ENCODE measurements at regions not wholly inside any gene's neighbourhood (a gene's known extent, or its start where the extent isn't known, plus 50 kb on each side); places are given as distances from the start of the nearest gene placed in this dataset.
"Not testable (repeated sequence)": the region's sequence is repeated elsewhere in the genome, so short reads cannot be mapped to it uniquely, and the experiment has no call there.

- H3K9me3 Mint-ChIP-seq; intact Hi-C loops (cut with micrococcal nuclease); H3K4me3 Mint-ChIP-seq; H3K4me1 Mint-ChIP-seq (ENCODE audit: low read depth); POLR2A ChIA-PET; H3K27ac Mint-ChIP-seq; DNase-seq; CTCF ChIA-PET; H3K36me3 Mint-ChIP-seq; H3K27me3 Mint-ChIP-seq: not testable (repeated sequence)
Measured at GRCh38 chr4:107332656-107333055, 296.5 kb upstream of the DKK2 start.

GRCh38 chr4:107330916-107331315 is 294.8 kb upstream of the DKK2 start:
- peaks cover 2% of the 10 kb centered on the region for H3K27me3 Mint-ChIP-seq
- POLR2A ChIA-PET, result no interaction called here
- no peaks in the 10 kb centered on the region for H3K36me3 Mint-ChIP-seq
- intact Hi-C loops (cut with micrococcal nuclease), result no loop called here
- no peaks in the 10 kb centered on the region for H3K4me1 Mint-ChIP-seq (ENCODE audit: low read depth)
- CTCF ChIA-PET, result no interaction called here
- no peaks in the 10 kb centered on the region for H3K9me3 Mint-ChIP-seq
- no peak overlapping the region for H3K4me3 Mint-ChIP-seq
- DNase-seq, result no peak
- H3K27ac Mint-ChIP-seq, result no peak overlapping the region

- Mint-ChIP-seq H3K36me3 (no peaks in the 10 kb centered on the region), H3K4me1 (ENCODE audit: low read depth) (no peaks in the 10 kb centered on the region), H3K27me3 (peaks cover 2% of the 10 kb centered on the region), H3K4me3 (no peak overlapping the region), H3K27ac (no peak overlapping the region), H3K9me3 (no peaks in the 10 kb centered on the region)
- CTCF ChIA-PET, result no interaction called here
- no peak for DNase-seq
- POLR2A ChIA-PET, result no interaction called here
- intact Hi-C loops (cut with micrococcal nuclease), result no loop called here
Measured at GRCh38 chr4:107319386-107319785, 283.3 kb upstream of the DKK2 start.

GRCh38 chr4:107318078-107318477 is 282.0 kb upstream of the DKK2 start:
- CTCF ChIA-PET, result no interaction called here

GRCh38 chr4:107317611-107318010 is 281.5 kb upstream of the DKK2 start:
- Mint-ChIP-seq H3K9me3 (no peaks in the 10 kb centered on the region), H3K27ac (no peak overlapping the region), H3K4me1 (ENCODE audit: low read depth) (no peaks in the 10 kb centered on the region), H3K27me3 (peaks cover 2% of the 10 kb centered on the region), H3K4me3 (no peak overlapping the region), H3K36me3 (no peaks in the 10 kb centered on the region)
- no peak for DNase-seq
- intact Hi-C loops (cut with micrococcal nuclease), result no loop called here
- POLR2A ChIA-PET, result no interaction called here
- CTCF ChIA-PET, result no interaction called here

More at GRCh38 chr4:107318078-107318477, 282.0 kb upstream of the DKK2 start:
- POLR2A ChIA-PET, result no interaction called here
- H3K4me1 Mint-ChIP-seq (ENCODE audit: low read depth), result no peaks in the 10 kb centered on the region
- no peak for DNase-seq
- H3K9me3 Mint-ChIP-seq, result no peaks in the 10 kb centered on the region
- no peak overlapping the region for H3K27ac Mint-ChIP-seq
- H3K4me3 Mint-ChIP-seq, result no peak overlapping the region
- intact Hi-C loops (cut with micrococcal nuclease), result no loop called here
- peaks cover 2% of the 10 kb centered on the region for H3K27me3 Mint-ChIP-seq
- no peaks in the 10 kb centered on the region for H3K36me3 Mint-ChIP-seq

- POLR2A ChIA-PET, result no interaction called here
- CTCF ChIA-PET, result no interaction called here
- H3K36me3 Mint-ChIP-seq, result no peaks in the 10 kb centered on the region
Measured at GRCh38 chr4:107315584-107315983, 279.5 kb upstream of the DKK2 start.

GRCh38 chr4:107314156-107314555 is 278.0 kb upstream of the DKK2 start:
- H3K4me1 Mint-ChIP-seq (ENCODE audit: low read depth), result no peaks in the 10 kb centered on the region
- H3K27ac Mint-ChIP-seq, result no peak overlapping the region
- peaks cover 2% of the 10 kb centered on the region for H3K27me3 Mint-ChIP-seq
- no peak overlapping the region for H3K4me3 Mint-ChIP-seq
- no peaks in the 10 kb centered on the region for H3K9me3 Mint-ChIP-seq
- DNase-seq, result no peak
- ChIA-PET CTCF (no interaction called here), POLR2A (no interaction called here)
- intact Hi-C loops (cut with micrococcal nuclease), result no loop called here
- no peaks in the 10 kb centered on the region for H3K36me3 Mint-ChIP-seq

More at GRCh38 chr4:107315584-107315983, 279.5 kb upstream of the DKK2 start:
- H3K27ac Mint-ChIP-seq, result no peak overlapping the region
- no peaks in the 10 kb centered on the region for H3K9me3 Mint-ChIP-seq
- DNase-seq, result no peak
- no peaks in the 10 kb centered on the region for H3K4me1 Mint-ChIP-seq (ENCODE audit: low read depth)
- intact Hi-C loops (cut with micrococcal nuclease), result no loop called here
- H3K4me3 Mint-ChIP-seq, result no peak overlapping the region
- H3K27me3 Mint-ChIP-seq, result peaks cover 2% of the 10 kb centered on the region

GRCh38 chr4:107312366-107312765 is 276.3 kb upstream of the DKK2 start:
- CTCF ChIA-PET, result no interaction called here
- DNase-seq, result no peak
- H3K9me3 Mint-ChIP-seq, result no peaks in the 10 kb centered on the region
- no peak overlapping the region for H3K27ac Mint-ChIP-seq
- no peaks in the 10 kb centered on the region for H3K4me1 Mint-ChIP-seq (ENCODE audit: low read depth)
- intact Hi-C loops (cut with micrococcal nuclease), result no loop called here
- no peak overlapping the region for H3K4me3 Mint-ChIP-seq
- no peaks in the 10 kb centered on the region for H3K36me3 Mint-ChIP-seq
- no peaks in the 10 kb centered on the region for H3K27me3 Mint-ChIP-seq
- POLR2A ChIA-PET, result no interaction called here

- Mint-ChIP-seq H3K4me3 (no peak overlapping the region), H3K4me1 (ENCODE audit: low read depth) (no peaks in the 10 kb centered on the region), H3K9me3 (no peaks in the 10 kb centered on the region), H3K27me3 (no peaks in the 10 kb centered on the region), H3K36me3 (no peaks in the 10 kb centered on the region), H3K27ac (no peak overlapping the region)
- ChIA-PET POLR2A (no interaction called here), CTCF (no interaction called here)
- no peak for DNase-seq
- intact Hi-C loops (cut with micrococcal nuclease), result no loop called here
Measured at GRCh38 chr4:107304699-107305286, 268.7 kb upstream of the DKK2 start.

GRCh38 chr4:107299646-107300045 is 263.5 kb upstream of the DKK2 start:
- DNase-seq, result no peak
- Mint-ChIP-seq H3K4me3 (no peak overlapping the region), H3K4me1 (ENCODE audit: low read depth) (no peaks in the 10 kb centered on the region), H3K9me3 (no peaks in the 10 kb centered on the region), H3K27ac (no peak overlapping the region), H3K36me3 (no peaks in the 10 kb centered on the region), H3K27me3 (no peaks in the 10 kb centered on the region)
- ChIA-PET CTCF (no interaction called here), POLR2A (no interaction called here)
- intact Hi-C loops (cut with micrococcal nuclease), result no loop called here

GRCh38 chr4:107292979-107293378 is 256.9 kb upstream of the DKK2 start:
- Mint-ChIP-seq H3K4me3 (no peak overlapping the region), H3K27me3 (no peaks in the 10 kb centered on the region), H3K9me3 (no peaks in the 10 kb centered on the region), H3K36me3 (no peaks in the 10 kb centered on the region), H3K4me1 (ENCODE audit: low read depth) (no peaks in the 10 kb centered on the region), H3K27ac (no peak overlapping the region)
- intact Hi-C loops (cut with micrococcal nuclease), result no loop called here
- ChIA-PET POLR2A (no interaction called here), CTCF (no interaction called here)
- no peak for DNase-seq

- Mint-ChIP-seq H3K27me3 (no peaks in the 10 kb centered on the region), H3K4me1 (ENCODE audit: low read depth) (no peaks in the 10 kb centered on the region), H3K4me3 (no peak overlapping the region), H3K9me3 (no peaks in the 10 kb centered on the region), H3K27ac (no peak overlapping the region), H3K36me3 (no peaks in the 10 kb centered on the region)
- CTCF ChIA-PET, result no interaction called here
- POLR2A ChIA-PET, result no interaction called here
- DNase-seq, result no peak
- intact Hi-C loops (cut with micrococcal nuclease), result no loop called here
Measured at GRCh38 chr4:107283587-107284559, 247.8 kb upstream of the DKK2 start.

- intact Hi-C loops (cut with micrococcal nuclease), result no loop called here
- Mint-ChIP-seq H3K9me3 (no peaks in the 10 kb centered on the region), H3K27me3 (no peaks in the 10 kb centered on the region), H3K36me3 (no peaks in the 10 kb centered on the region), H3K4me1 (ENCODE audit: low read depth) (no peaks in the 10 kb centered on the region), H3K4me3 (no peak overlapping the region), H3K27ac (no peak overlapping the region)
- DNase-seq, result no peak
- POLR2A ChIA-PET, result no interaction called here
- CTCF ChIA-PET, result no interaction called here
Measured at GRCh38 chr4:107279733-107280132, 243.6 kb upstream of the DKK2 start.

Measured in activated CD4-positive, alpha-beta memory T cell treated with anti-CD3 and anti-CD28 coated beads for 36 hours (primary cell).